PFSK-1 (cell line): ENCODE measurements at regions not wholly inside any gene's neighbourhood (a gene's known extent, or its start where the extent isn't known, plus 50 kb on each side); places are given as distances from the start of the nearest gene placed in this dataset.

Experiments used
- POLR2AphosphoS5 ChIP-seq: IDR thresholded peaks from 2 replicates; pipeline ENCODE4 v1.6.1; 2012; ENCODE audit warnings: low read depth, mild to moderate bottlenecking, control low read depth, low read length, moderate library complexity
- TAF1 ChIP-seq: IDR thresholded peaks from 2 replicates; pipeline ENCODE4 v1.6.1; 2012; ENCODE audit warnings: low read length, control low read depth, borderline replicate concordance; ENCODE audit not compliant: insufficient read depth

DNA sequence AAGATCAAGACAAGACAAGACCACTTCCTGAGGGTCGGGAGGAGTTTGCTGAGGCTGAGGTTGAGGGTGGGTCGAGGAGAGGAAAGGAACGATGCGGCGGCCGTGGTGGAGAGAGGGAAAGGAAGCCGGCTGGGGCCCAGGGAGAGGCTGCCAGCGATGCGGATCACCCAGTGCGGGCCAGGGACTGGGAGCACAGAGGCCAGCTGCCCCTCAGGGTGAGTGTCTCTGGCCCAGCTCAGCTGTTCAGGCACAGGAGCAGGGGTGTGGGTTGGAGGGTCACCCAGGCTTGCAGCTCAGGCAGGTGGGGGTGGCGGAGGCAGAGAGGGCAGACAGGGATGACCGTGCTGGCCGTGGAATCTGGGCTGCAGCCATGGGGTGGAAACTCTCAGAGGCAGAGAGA, 99.5 kb downstream of the FGF18 start:
- no peak for TF ChIP-seq TAF1
- TF ChIP-seq POLR2AphosphoS5, result no peak
